SH-SY5Y (cell line): ENCODE measurements at regions not wholly inside any gene's neighbourhood (a gene's known extent, or its start where the extent isn't known, plus 50 kb on each side); places are given as distances from the start of the nearest gene placed in this dataset.

Source experiments
- GATA2 ChIP-seq: IDR thresholded peaks from 2 replicates; pipeline ENCODE4 v1.6.1; 2011; ENCODE audit warnings: mild to moderate bottlenecking, low read depth, low read length
- GATA3 ChIP-seq: IDR thresholded peaks from 2 replicates; pipeline ENCODE4 v1.6.1; 2011; ENCODE audit warnings: low read depth, mild to moderate bottlenecking, low read length, moderate library complexity

DNA sequence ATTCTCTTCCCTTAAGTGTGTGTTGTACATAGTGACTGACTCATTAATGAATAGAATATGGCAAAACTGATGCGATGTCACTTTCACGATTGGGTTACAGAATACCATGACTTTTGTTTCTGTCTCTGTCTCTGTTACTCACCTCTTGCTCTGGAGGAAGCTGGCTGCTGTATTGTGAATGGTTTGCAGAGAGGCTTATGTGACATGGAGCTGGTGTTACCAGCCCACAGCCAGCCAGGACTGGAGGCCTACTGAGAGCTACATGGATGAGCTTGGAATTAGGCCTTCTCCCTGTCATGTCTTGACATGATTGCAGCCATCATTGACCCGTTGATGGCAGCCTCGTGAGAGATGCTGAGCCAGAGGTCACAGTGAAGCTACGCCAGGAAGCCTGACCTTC lies 161.9 kb downstream of the TAF11L14 start:
- no peak for TF ChIP-seq GATA2
- TF ChIP-seq GATA3, result no peak

DNA sequence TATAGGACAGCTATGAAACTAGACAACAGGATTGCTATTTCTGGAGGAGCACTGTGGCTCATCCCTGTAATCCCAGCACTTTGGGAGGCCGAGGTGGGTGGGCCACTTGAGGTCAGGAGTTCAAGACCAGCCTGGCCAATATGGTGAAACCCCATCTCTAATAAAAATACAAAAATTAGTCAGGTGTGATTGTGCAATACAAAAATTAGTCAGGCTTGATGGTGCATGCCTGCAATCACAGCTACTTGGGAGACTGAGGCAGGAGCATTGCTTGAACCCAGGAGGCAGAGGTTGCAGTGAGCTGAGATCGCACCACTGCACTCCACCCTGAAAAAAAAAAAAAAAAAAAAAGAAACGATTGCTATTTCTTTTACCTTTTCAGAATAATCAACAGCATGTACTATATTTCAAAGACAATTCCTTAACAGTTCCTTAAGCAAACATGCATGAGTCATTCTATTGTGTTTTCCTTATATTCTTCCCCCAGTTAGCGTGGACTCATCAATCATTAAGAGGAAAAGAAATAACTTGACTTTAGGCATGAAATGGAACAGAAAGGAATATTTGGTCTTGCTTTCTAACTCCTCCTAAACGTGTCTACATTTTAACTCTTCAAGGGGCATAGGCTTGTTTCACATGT lies 162.6 kb downstream of the TAF11L14 start:
- no peak for TF ChIP-seq GATA3
- no peak for TF ChIP-seq GATA2

DNA sequence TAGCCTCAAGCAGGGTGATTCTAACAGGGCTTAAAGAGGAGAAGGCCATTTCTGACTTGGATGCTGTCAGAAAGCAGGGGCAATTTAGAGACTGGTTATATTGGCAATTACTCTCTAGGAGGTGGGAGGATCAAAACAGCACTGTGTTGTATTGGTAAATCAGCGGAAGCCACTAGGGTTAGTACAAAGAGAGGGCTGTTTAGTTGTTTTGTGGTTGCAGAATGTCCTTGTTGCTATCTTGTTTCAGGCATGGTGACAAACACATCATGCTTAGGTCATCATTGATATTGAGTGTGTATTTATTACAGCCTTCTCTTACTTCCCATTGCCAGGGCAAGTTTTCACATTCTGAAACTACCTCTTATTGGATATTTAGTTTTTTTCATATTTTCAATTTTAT lies 165.3 kb downstream of the TAF11L14 start:
- no peak for TF ChIP-seq GATA3
- TF ChIP-seq GATA2, result no peak

GRCh38 chr5:17801595-17801994 lies 167.3 kb downstream of the TAF11L14 start:
- TF ChIP-seq GATA2 (no peak), GATA3 (no peak)

- TF ChIP-seq GATA2 (no peak), GATA3 (no peak)
Measured at GRCh38 chr5:17802256-17802655, 168.0 kb downstream of the TAF11L14 start.

DNA sequence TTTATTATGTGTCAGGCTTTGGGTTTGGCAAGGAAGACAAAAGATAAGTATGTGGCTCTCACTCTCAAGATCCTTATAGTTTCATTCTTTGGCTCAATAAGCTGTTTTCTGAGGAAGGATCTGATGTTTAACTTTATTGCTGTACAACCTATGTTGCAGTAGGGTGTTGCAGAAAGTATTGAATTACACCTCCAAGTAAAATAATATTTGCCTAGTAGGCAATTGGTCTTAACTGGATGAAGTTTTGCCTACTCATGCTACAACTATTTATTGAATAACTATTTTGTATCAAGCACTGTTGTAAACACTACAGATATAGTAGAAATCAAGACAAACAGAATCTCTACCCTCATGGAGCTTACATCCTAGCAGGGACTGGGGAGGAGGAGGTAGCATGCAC lies 169.7 kb downstream of the TAF11L14 start:
- no peak for TF ChIP-seq GATA2
- TF ChIP-seq GATA3, result no peak

GRCh38 chr5:17805227-17805825 lies 171.1 kb downstream of the TAF11L14 start:
- TF ChIP-seq GATA2, result no peak
- no peak for TF ChIP-seq GATA3

GRCh38 chr5:17806818-17807468 lies 172.7 kb downstream of the TAF11L14 start:
- no peak for TF ChIP-seq GATA3
- TF ChIP-seq GATA2, result no peak

GRCh38 chr5:17808566-17808965 lies 174.3 kb downstream of the TAF11L14 start:
- TF ChIP-seq GATA3 (no peak), GATA2 (no peak)

GRCh38 chr5:17810734-17811133 lies 176.5 kb downstream of the TAF11L14 start:
- TF ChIP-seq GATA2 (no peak), GATA3 (no peak)

DNA sequence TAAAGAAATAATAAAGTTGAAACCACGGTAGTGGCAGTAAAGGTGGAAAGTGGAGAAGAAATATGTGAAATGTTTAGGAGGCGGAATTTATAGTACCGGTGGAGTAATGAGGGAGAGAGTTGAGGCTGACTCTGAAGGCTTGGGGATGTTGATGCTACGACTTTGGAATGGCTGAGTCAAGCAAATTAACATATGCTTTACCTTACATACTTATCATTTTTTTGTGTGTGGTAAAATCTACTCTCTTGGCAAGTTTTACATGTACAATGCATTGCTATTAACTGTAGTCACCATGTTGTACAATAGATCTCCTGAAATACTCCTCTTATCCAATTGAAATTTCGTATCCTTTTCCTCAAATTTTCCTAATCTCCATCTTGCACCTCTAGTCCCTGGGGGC lies 179.0 kb downstream of the TAF11L14 start:
- TF ChIP-seq GATA3, result no peak
- TF ChIP-seq GATA2, result no peak

- TF ChIP-seq GATA3, result no peak
- TF ChIP-seq GATA2, result no peak
Measured at GRCh38 chr5:17816505-17816904, 182.2 kb downstream of the TAF11L14 start.

DNA sequence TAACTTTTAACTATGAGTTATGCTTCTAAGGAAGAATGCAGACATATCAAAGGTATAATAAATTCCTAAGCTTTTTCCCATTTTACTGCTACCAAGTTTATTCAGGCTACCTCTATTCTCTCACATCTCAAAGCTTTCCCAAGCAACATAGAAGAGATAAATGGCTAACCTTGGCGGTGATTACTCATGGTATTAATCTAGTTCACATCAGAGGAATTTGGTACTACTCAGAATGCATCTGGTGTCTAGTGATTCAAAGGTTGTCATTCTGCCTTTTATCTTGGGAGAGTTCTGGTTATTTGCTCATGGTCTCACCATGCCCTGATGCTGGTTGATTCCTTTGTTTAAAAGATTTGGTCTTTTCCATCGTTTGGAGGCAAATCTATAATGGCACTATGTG lies 182.7 kb downstream of the TAF11L14 start:
- TF ChIP-seq GATA2, result no peak

GRCh38 chr5:17817990-17818389 lies 183.7 kb downstream of the TAF11L14 start:
- no peak for TF ChIP-seq GATA2
- no peak for TF ChIP-seq GATA3

- TF ChIP-seq GATA3 (no peak), GATA2 (no peak)
Measured at GRCh38 chr5:17819783-17820182, 185.5 kb downstream of the TAF11L14 start.
